GM21723 (cell line): ENCODE measurements at regions not wholly inside any gene's neighbourhood (a gene's known extent, or its start where the extent isn't known, plus 50 kb on each side); places are given as distances from the start of the nearest gene placed in this dataset.
A peak's percentile ranks its signal among the peaks of the same experiment; 100 is the strongest.
"Not testable (repeated sequence)": the region's sequence is repeated elsewhere in the genome, so short reads cannot be mapped to it uniquely, and the experiment has no call there.

ENCODE experiments used
- ATAC-seq: cut with Tn5 transposase; IDR thresholded peaks from one replicate; pipeline ENCODE4 v1.9.1; 2021; ENCODE audit warnings: mild to moderate bottlenecking, moderate library complexity; ENCODE audit not compliant: unreplicated experiment

- ATAC-seq: not testable (repeated sequence)
Observed at GRCh38 chr2:87500951-87501350, 246.9 kb upstream of the PLGLB2 start.

- ATAC-seq: not testable (repeated sequence)
Observed at GRCh38 chr2:87502948-87503347, 244.9 kb upstream of the PLGLB2 start.

- not testable (repeated sequence) for ATAC-seq
Observed at GRCh38 chr2:87505239-87505638, 242.6 kb upstream of the PLGLB2 start.

GRCh38 chr2:87505909-87506308 is 242.0 kb upstream of the PLGLB2 start:
- not testable (repeated sequence) for ATAC-seq

- not testable (repeated sequence) for ATAC-seq
Observed at GRCh38 chr2:87507378-87508348, 240.2 kb upstream of the PLGLB2 start.

- ATAC-seq: not testable (repeated sequence)
Observed at GRCh38 chr2:87511195-87511778, 236.6 kb upstream of the PLGLB2 start.

GRCh38 chr2:87512864-87513530 is 234.9 kb upstream of the PLGLB2 start:
- ATAC-seq: not testable (repeated sequence)

- ATAC-seq: peak; percentile 48
Observed at GRCh38 chr2:87514034-87514433, 233.9 kb upstream of the PLGLB2 start.

GRCh38 chr2:87514515-87514914 is 233.4 kb upstream of the PLGLB2 start:
- ATAC-seq: not testable (repeated sequence)

GRCh38 chr2:87515226-87515625 is 232.7 kb upstream of the PLGLB2 start:
- ATAC-seq: not testable (repeated sequence)

GRCh38 chr2:87515875-87516274 is 232.0 kb upstream of the PLGLB2 start:
- ATAC-seq: not testable (repeated sequence)

GRCh38 chr2:87516369-87516967 is 231.4 kb upstream of the PLGLB2 start:
- ATAC-seq: not testable (repeated sequence)

- not testable (repeated sequence) for ATAC-seq
Observed at GRCh38 chr2:87517438-87517837, 230.4 kb upstream of the PLGLB2 start.

- not testable (repeated sequence) for ATAC-seq
Observed at GRCh38 chr2:87518066-87518465, 229.8 kb upstream of the PLGLB2 start.

GRCh38 chr2:87518547-87518946 is 229.3 kb upstream of the PLGLB2 start:
- not testable (repeated sequence) for ATAC-seq

GRCh38 chr2:87519158-87520011 is 228.5 kb upstream of the PLGLB2 start:
- not testable (repeated sequence) for ATAC-seq

GRCh38 chr2:87521057-87521456 is 226.8 kb upstream of the PLGLB2 start:
- ATAC-seq: peak; percentile 71

GRCh38 chr2:87521489-87521888 is 226.4 kb upstream of the PLGLB2 start:
- ATAC-seq: not testable (repeated sequence)

- ATAC-seq: not testable (repeated sequence)
Observed at GRCh38 chr2:87524619-87525188, 223.2 kb upstream of the PLGLB2 start.
